HFFc6 (cell line): ENCODE measurements at regions not wholly inside any gene's neighbourhood (a gene's known extent, or its start where the extent isn't known, plus 50 kb on each side); places are given as distances from the start of the nearest gene placed in this dataset.

Experiments used
- DNase-seq: peaks from one replicate; pipeline ENCODE4 v3.0.0-alpha.2; 2018
- H3K27ac Mint-ChIP-seq: 2 replicates; pipeline ENCODE4 v1.8.0; 2020; ENCODE audit warnings: mild to moderate bottlenecking, mixed read lengths
- H3K27me3 Mint-ChIP-seq: 2 replicates; pipeline ENCODE4 v1.8.0; 2021; ENCODE audit warnings: mild to moderate bottlenecking, moderate library complexity, mixed read lengths; ENCODE audit not compliant: insufficient read depth
- H3K36me3 Mint-ChIP-seq: 2 replicates; pipeline ENCODE4 v1.8.0; 2021; ENCODE audit warnings: low read depth, mixed read lengths
- H3K4me1 Mint-ChIP-seq: 2 replicates; pipeline ENCODE4 v1.8.0; 2020; ENCODE audit warnings: low read depth, mixed read lengths
- H3K4me3 Mint-ChIP-seq: 2 replicates; pipeline ENCODE4 v1.8.0; 2020; ENCODE audit warnings: mild to moderate bottlenecking, moderate library complexity, mixed read lengths
- H3K9me3 Mint-ChIP-seq: 2 replicates; pipeline ENCODE4 v1.8.0; 2020; ENCODE audit warnings: mild to moderate bottlenecking, mixed read lengths
- TF ChIP-seq, protein P1 (sequence below): fragments of 200-600 bp; sonication (generic); IDR thresholded peaks from 2 replicates; pipeline ENCODE4 v1.5.0; 2021; ENCODE audit warnings: antibody characterized with exemption, mild to moderate bottlenecking

DNA sequence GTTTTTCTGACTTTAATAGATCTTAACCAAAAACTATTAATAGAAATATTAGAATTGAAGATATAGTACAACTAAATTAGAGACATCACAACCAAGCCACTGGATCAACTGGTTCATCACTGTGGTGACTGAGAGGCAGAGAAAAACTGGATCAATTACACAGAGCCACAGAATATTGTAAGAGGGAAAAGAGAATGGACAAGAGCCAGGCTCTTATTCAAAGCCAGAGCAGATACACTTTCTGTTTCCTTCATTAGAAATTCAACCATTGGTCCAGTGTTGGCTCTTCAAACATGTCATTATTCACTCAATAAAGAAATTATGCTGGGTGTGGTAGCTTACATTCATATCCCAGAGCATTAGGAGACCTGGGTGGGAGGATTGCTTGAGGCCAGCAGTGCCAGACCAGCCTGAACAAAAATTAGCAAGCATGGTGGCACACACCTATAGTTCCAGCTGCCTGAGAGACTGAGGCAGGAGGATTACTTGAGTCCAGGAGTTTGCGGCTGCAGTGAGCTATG, 295.1 kb downstream of the NEBL start:
- Mint-ChIP-seq H3K4me3 (no peak overlapping the region), H3K27ac (no peak overlapping the region), H3K4me1 (no peaks in the 10 kb centered on the region), H3K9me3 (peaks cover 56% of the 10 kb centered on the region), H3K36me3 (no peaks in the 10 kb centered on the region), H3K27me3 (no peaks in the 10 kb centered on the region)
- no peak for DNase-seq
- TF ChIP-seq, protein P1, sequence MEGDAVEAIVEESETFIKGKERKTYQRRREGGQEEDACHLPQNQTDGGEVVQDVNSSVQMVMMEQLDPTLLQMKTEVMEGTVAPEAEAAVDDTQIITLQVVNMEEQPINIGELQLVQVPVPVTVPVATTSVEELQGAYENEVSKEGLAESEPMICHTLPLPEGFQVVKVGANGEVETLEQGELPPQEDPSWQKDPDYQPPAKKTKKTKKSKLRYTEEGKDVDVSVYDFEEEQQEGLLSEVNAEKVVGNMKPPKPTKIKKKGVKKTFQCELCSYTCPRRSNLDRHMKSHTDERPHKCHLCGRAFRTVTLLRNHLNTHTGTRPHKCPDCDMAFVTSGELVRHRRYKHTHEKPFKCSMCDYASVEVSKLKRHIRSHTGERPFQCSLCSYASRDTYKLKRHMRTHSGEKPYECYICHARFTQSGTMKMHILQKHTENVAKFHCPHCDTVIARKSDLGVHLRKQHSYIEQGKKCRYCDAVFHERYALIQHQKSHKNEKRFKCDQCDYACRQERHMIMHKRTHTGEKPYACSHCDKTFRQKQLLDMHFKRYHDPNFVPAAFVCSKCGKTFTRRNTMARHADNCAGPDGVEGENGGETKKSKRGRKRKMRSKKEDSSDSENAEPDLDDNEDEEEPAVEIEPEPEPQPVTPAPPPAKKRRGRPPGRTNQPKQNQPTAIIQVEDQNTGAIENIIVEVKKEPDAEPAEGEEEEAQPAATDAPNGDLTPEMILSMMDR, result no peak

DNA sequence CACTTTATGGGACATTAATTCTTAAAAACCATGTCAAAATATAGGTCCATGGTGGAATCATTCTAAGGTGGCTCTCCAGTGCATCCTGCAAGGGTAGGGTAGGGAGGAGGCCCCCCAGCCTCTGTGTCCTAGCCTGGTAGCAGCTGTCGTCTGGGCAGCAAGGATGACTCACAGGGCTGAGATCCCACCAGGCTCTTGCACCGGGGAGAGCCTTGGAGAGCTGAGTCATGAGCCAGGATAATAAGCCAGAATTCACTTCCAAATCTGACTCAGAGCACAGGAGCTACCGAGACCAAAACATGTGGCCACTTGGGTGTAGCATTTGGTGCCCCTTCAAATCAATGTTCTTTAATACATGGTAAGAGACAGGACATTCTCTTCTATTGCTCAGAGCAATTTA, 298.5 kb downstream of the NEBL start:
- Mint-ChIP-seq H3K4me3 (no peak overlapping the region), H3K27me3 (no peaks in the 10 kb centered on the region), H3K27ac (no peak overlapping the region), H3K4me1 (no peaks in the 10 kb centered on the region), H3K36me3 (no peaks in the 10 kb centered on the region), H3K9me3 (peaks cover 40% of the 10 kb centered on the region)
- no peak for DNase-seq
- TF ChIP-seq, protein P1, result no peak

DNA sequence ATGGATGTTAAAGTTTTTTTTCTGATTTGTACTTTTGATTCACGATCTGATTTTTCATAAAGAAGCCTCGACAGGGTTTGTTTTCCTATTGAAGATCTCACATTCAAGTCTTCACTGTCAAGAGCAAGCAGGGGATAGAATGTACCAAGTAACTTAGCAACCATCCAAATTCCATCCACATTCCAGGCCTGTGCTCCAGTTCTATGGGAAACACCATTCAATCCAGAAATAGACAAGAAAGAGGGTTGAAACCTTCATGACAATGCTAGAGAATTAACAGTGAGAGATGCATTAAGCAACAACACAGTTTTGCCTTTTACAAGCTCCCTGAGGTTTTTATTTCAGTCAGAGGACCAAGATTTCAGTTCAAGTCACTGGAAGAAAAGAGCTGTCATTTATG, 300.2 kb downstream of the NEBL start:
- Mint-ChIP-seq H3K27me3 (no peaks in the 10 kb centered on the region), H3K27ac (no peak overlapping the region), H3K9me3 (peaks cover 33% of the 10 kb centered on the region), H3K4me3 (no peak overlapping the region), H3K4me1 (no peaks in the 10 kb centered on the region), H3K36me3 (no peaks in the 10 kb centered on the region)
- DNase-seq, result no peak
- TF ChIP-seq, protein P1, result no peak

DNA sequence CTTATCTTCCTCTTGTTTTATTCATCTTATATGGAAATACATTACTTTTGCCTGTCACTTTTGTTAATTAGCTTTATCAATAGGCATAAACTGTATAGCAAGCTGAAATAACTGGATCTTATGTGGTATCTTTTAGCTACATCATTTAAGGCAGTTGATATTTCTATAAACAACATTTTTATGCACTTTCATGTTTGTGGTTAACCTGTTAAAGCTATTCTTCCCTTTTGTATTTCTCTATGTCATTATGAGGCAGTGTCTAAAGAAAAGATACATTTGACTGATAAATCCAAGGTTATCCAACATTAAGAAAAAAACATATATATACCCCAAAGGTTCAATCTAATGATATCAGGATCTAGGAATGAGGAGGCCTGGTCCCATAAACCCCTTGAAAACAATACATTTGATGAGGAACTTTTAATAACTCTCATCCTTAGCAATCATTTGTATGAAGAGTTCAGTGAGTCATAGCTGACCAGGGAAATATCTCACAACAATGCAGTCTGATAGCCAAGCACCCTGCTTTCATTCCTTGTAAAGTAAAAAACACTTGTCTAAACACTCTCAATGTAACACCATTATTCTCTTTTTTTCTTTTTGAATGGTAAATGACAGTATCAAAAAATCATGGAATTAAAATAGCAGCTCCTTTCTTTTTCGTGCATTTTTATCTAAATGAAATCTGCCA, 300.9 kb downstream of the NEBL start:
- TF ChIP-seq, protein P1, result no peak
- no peak overlapping the region for H3K4me3 Mint-ChIP-seq

DNA sequence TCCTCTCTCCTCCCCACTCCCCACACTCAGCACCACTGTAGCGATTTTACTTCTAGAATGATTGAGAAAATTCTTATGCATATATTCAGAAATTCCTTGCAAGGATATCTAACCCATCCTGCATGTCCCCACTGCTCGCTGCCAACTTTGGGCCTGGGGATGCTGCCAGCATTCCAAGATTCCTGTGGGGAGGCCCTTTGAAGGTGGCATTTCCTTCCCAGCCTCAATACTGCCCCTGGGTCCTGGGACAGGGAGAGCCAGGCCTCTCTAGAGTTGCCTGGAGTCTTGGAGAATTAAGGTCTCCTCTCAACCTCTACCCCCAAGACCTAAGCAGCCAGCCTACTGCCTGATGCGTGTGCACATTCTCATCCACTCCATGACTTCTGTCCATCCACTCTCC, 303.5 kb downstream of the NEBL start:
- TF ChIP-seq, protein P1, result no peak
- no peaks in the 10 kb centered on the region for H3K4me1 Mint-ChIP-seq
- peaks cover 31% of the 10 kb centered on the region for H3K9me3 Mint-ChIP-seq
- H3K27ac Mint-ChIP-seq, result no peak overlapping the region
- no peak overlapping the region for H3K4me3 Mint-ChIP-seq
- H3K27me3 Mint-ChIP-seq, result no peaks in the 10 kb centered on the region
- DNase-seq, result no peak
- no peaks in the 10 kb centered on the region for H3K36me3 Mint-ChIP-seq

More for the DNA sequence above, 300.9 kb downstream of the NEBL start:
- Mint-ChIP-seq H3K36me3 (no peaks in the 10 kb centered on the region), H3K9me3 (peaks cover 35% of the 10 kb centered on the region), H3K27me3 (no peaks in the 10 kb centered on the region), H3K27ac (no peak overlapping the region), H3K4me1 (no peaks in the 10 kb centered on the region)
- DNase-seq, result no peak
